Neural cell (in vitro differentiated cells): ENCODE measurements at regions not wholly inside any gene's neighbourhood (a gene's known extent, or its start where the extent isn't known, plus 50 kb on each side); places are given as distances from the start of the nearest gene placed in this dataset.

Source experiments
- EP300 ChIP-seq: fragments of 450-650 bp; conservative IDR thresholded peaks from 2 replicates; pipeline ENCODE4 v1.6.1; 2014; ENCODE audit warnings: antibody characterized with exemption, mild to moderate bottlenecking, moderate library complexity; ENCODE audit not compliant: poor library complexity, severe bottlenecking
- EZH2 ChIP-seq: fragments of 200-600, 300-800 bp; shearing (Covaris generic), sonication (generic); IDR thresholded peaks from 2 replicates; pipeline ENCODE4 v1.6.1; 2014; ENCODE audit warnings: antibody characterized with exemption, low read length, borderline replicate concordance, mild to moderate bottlenecking; ENCODE audit not compliant: insufficient read depth, poor library complexity, severe bottlenecking
- POLR2AphosphoS5 ChIP-seq: IDR thresholded peaks from 2 replicates; pipeline ENCODE4 v1.6.1; 2012
- RAD21 ChIP-seq: fragments of 450-650 bp; conservative IDR thresholded peaks from 2 replicates; pipeline ENCODE4 v1.6.1; 2014; ENCODE audit warnings: antibody characterized with exemption, mild to moderate bottlenecking, moderate library complexity
- REST ChIP-seq: IDR thresholded peaks from 2 replicates; pipeline ENCODE4 v1.6.1; 2012; ENCODE audit warnings: borderline replicate concordance
- TAF1 ChIP-seq: IDR thresholded peaks from 2 replicates; pipeline ENCODE4 v1.6.1; 2012; ENCODE audit warnings: low read depth
- TF ChIP-seq, protein P1 (sequence below): fragments of 450-650 bp; IDR thresholded peaks from 2 replicates; pipeline ENCODE4 v1.5.1; 2014; ENCODE audit warnings: antibody characterized with exemption, mild to moderate bottlenecking, moderate library complexity; ENCODE audit not compliant: poor library complexity, severe bottlenecking

GRCh38 chrX:120020305-120020704, 57.2 kb downstream of the RHOXF2B start:
- TF ChIP-seq, protein P1, sequence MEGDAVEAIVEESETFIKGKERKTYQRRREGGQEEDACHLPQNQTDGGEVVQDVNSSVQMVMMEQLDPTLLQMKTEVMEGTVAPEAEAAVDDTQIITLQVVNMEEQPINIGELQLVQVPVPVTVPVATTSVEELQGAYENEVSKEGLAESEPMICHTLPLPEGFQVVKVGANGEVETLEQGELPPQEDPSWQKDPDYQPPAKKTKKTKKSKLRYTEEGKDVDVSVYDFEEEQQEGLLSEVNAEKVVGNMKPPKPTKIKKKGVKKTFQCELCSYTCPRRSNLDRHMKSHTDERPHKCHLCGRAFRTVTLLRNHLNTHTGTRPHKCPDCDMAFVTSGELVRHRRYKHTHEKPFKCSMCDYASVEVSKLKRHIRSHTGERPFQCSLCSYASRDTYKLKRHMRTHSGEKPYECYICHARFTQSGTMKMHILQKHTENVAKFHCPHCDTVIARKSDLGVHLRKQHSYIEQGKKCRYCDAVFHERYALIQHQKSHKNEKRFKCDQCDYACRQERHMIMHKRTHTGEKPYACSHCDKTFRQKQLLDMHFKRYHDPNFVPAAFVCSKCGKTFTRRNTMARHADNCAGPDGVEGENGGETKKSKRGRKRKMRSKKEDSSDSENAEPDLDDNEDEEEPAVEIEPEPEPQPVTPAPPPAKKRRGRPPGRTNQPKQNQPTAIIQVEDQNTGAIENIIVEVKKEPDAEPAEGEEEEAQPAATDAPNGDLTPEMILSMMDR = no peak
- TF ChIP-seq RAD21 = no peak
- no peak for TF ChIP-seq TAF1
- no peak for TF ChIP-seq POLR2AphosphoS5
- TF ChIP-seq REST = no peak
- TF ChIP-seq EZH2 = no peak
- no peak for TF ChIP-seq EP300
